Ectodermal cell (in vitro differentiated cells): ENCODE measurements at regions not wholly inside any gene's neighbourhood (a gene's known extent, or its start where the extent isn't known, plus 50 kb on each side); places are given as distances from the start of the nearest gene placed in this dataset.
"Not testable (repeated sequence)": the region's sequence is repeated elsewhere in the genome, so short reads cannot be mapped to it uniquely, and the experiment has no call there.

Source experiments
- H3K27ac ChIP-seq: 2 replicates; pipeline ENCODE4 v1.7.0; 2013; ENCODE audit warnings: mild to moderate bottlenecking, low read depth, low read length; ENCODE audit not compliant: insufficient read depth, poor library complexity, severe bottlenecking
- H3K27me3 ChIP-seq: 2 replicates; pipeline ENCODE4 v1.7.0; 2013; ENCODE audit warnings: mild to moderate bottlenecking, low read length; ENCODE audit not compliant: insufficient read depth, control insufficient read depth, poor library complexity, severe bottlenecking
- H3K36me3 ChIP-seq: one replicate; pipeline ENCODE4 v1.7.0; 2013; ENCODE audit warnings: low read length; ENCODE audit not compliant: control insufficient read depth, insufficient read depth
- H3K4me1 ChIP-seq: one replicate; pipeline ENCODE4 v1.7.0; 2013; ENCODE audit warnings: low read length; ENCODE audit not compliant: control insufficient read depth, insufficient read depth
- H3K4me3 ChIP-seq: 2 replicates; pipeline ENCODE4 v1.7.0; 2013; ENCODE audit warnings: low read depth, low read length, control low read depth; ENCODE audit not compliant: insufficient read depth
- H3K9me3 ChIP-seq: 2 replicates; pipeline ENCODE4 v1.7.0; 2013; ENCODE audit warnings: mild to moderate bottlenecking, low read length, moderate library complexity; ENCODE audit not compliant: control insufficient read depth
- WGBS, 2 experiments: methylation state at CpG; one replicate each; pipeline ENCODE4 v1.1.7; 2013; ENCODE audit warnings: missing lambda C conversion rate in 2 of 2; 5-methylcytosine and 5-hydroxymethylcytosine counted together

- no peaks in the 10 kb centered on the region for H3K27me3 ChIP-seq
- no peak overlapping the region for H3K4me3 ChIP-seq
- no peaks in the 10 kb centered on the region for H3K36me3 ChIP-seq
- H3K4me1 ChIP-seq = no peaks in the 10 kb centered on the region
- H3K9me3 ChIP-seq = no peaks in the 10 kb centered on the region
- 92 to 93% methylated on average over 5 of the region's 5 CpGs for WGBS, 2 experiments
- H3K27ac ChIP-seq = no peak overlapping the region
Measured at GRCh38 chr10:64537928-64538327, 1016.7 kb downstream of the REEP3 start.

- WGBS, 2 experiments = 83 to 94% methylated on average over 3 of the region's 3 CpGs
- H3K27ac ChIP-seq = no peak overlapping the region
- no peaks in the 10 kb centered on the region for H3K36me3 ChIP-seq
- H3K9me3 ChIP-seq = no peaks in the 10 kb centered on the region
- no peak overlapping the region for H3K4me3 ChIP-seq
- no peaks in the 10 kb centered on the region for H3K4me1 ChIP-seq
- no peaks in the 10 kb centered on the region for H3K27me3 ChIP-seq
Measured at GRCh38 chr10:64546073-64546472, 1024.9 kb downstream of the REEP3 start.

DNA sequence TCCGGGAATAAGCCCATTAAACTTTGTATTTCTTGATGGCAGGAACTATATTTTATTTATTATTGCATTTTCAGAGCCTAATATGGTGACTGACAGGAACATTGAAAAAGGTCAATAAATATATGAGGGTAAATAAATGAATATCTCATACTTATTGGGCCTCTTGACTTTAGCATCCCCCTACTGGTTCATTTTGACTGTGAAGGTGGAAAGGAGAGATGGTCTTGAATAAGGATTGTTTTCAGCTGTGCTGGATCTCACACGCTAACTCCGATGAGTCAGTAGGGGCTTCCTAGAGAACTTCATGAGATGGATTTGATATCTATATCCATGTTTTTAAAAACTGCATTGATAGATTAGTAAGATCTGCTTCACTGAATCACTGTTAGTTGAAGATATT lies 1026.0 kb downstream of the REEP3 start:
- Histone ChIP-seq H3K36me3 (no peaks in the 10 kb centered on the region), H3K27ac (no peak overlapping the region), H3K4me3 (no peak overlapping the region), H3K4me1 (no peaks in the 10 kb centered on the region), H3K27me3 (no peaks in the 10 kb centered on the region), H3K9me3 (no peaks in the 10 kb centered on the region)
- WGBS, 2 experiments = 85 to 96% methylated on average over 2 to 3 of the region's 3 CpGs

- Histone ChIP-seq H3K36me3 (no peaks in the 10 kb centered on the region), H3K27me3 (no peaks in the 10 kb centered on the region), H3K9me3 (no peaks in the 10 kb centered on the region), H3K27ac (no peak overlapping the region), H3K4me3 (no peak overlapping the region), H3K4me1 (no peaks in the 10 kb centered on the region)
- WGBS, 2 experiments = 94 to 95% methylated on average over 5 of the region's 5 CpGs
Measured at GRCh38 chr10:64555666-64556065, 1034.5 kb downstream of the REEP3 start.

DNA sequence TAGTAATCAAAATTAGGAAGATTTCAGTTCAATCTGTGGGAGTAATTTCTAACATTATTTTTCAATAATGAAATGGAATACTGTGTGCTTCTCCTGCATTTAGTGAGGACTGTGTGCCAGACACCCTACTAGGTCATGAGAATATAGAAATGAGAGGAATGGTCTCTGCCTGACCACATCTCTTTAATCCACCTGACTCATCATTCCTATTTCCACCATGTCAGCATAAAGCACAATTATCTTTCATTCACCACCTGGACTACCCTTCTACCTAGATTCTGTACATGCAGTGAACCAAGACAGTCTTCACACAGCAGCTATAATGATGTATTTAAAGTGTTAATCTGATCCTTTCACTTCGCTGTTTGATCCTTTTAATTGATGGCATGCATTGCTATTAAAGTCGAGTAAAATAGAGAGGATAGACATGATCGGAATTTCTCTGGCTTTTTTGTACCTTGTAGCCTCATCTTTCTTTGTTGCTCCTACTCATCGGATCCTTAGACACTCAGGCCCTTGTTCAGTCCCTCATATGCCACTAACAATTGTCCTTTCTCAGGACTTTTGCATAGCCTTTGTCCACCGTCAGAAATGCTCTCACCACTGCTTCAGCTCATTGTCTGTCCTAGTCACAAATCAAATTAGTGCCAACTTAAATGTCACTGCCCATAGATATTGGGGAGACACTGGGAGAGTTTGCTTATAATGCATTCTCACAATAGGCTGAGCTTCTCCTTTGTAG lies 1037.1 kb downstream of the REEP3 start:
- H3K36me3 ChIP-seq = no peaks in the 10 kb centered on the region
- no peaks in the 10 kb centered on the region for H3K9me3 ChIP-seq
- no peak overlapping the region for H3K27ac ChIP-seq
- 84% methylated on average over 5 of the region's 5 CpGs for WGBS, 2 experiments
- no peaks in the 10 kb centered on the region for H3K27me3 ChIP-seq
- no peaks in the 10 kb centered on the region for H3K4me1 ChIP-seq
- no peak overlapping the region for H3K4me3 ChIP-seq

DNA sequence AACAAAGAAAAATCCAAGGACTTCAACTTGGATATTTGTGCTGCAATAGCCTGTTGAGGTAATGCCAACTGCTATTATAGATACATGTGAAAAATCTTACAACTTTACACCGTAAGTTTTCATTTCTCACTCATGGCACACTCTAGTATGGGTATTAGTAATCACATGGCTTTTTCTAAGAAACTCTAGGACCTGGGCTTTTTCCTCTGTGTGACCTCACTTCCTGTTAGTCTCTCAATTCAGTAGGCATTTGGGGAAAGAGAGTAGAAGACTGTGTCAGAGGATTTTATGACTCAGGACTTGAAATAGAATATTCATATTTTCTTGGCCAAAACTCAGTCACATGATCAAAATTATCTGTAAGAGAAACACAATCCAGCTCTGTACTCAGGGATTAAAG lies 1049.9 kb downstream of the REEP3 start:
- no peaks in the 10 kb centered on the region for H3K4me1 ChIP-seq
- H3K27ac ChIP-seq = no peak overlapping the region
- no peaks in the 10 kb centered on the region for H3K27me3 ChIP-seq
- H3K9me3 ChIP-seq = no peaks in the 10 kb centered on the region
- 91% methylated on average over 1 of the region's 1 CpG; no CpG with 5 or more reads in 1 of the 2 experiments for WGBS, 2 experiments
- no peak overlapping the region for H3K4me3 ChIP-seq
- no peaks in the 10 kb centered on the region for H3K36me3 ChIP-seq

DNA sequence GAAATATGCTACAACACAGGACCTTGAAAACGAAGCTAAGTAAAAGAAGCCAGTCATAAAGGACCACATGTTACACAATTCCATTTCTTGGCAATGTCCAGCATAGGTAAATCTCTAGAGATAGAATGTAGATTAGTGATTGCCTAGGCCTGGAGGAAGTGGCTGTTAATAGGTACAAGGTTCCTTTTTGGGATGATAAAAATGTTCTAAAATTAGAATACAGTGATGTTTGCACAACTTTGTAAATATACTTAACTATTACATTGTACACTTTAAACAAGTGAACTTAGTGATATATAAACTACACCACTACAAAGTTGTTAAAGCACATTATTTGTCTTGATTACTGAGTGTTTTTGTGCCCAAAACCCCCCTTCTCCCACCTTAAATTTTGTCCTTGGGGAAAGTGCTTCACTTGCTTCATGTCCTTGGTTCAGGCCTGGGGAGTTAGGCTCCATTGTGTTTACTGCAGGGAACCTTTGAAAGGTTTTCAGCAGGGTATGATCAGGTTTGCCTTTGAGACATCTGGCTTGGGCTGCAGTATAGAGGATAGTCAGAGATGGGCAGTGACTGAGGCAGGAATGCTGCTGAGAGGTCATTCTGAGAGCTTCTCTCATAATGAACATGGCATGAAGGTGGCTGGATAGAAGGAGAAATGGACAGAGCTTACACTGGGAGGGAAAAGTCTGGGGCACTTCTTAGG lies 1052.6 kb downstream of the REEP3 start:
- H3K27ac ChIP-seq = no peak overlapping the region

GRCh38 chr10:64574371-64574770 lies 1053.2 kb downstream of the REEP3 start:
- Histone ChIP-seq H3K4me3 (no peak overlapping the region), H3K27ac (no peak overlapping the region), H3K27me3 (no peaks in the 10 kb centered on the region), H3K9me3 (no peaks in the 10 kb centered on the region), H3K36me3 (no peaks in the 10 kb centered on the region), H3K4me1 (no peaks in the 10 kb centered on the region)
- WGBS, 2 experiments = 92 to 93% methylated on average over 2 of the region's 2 CpGs

More for the DNA sequence above, 1052.6 kb downstream of the REEP3 start:
- Histone ChIP-seq H3K36me3 (no peaks in the 10 kb centered on the region), H3K4me1 (no peaks in the 10 kb centered on the region), H3K4me3 (no peak overlapping the region), H3K9me3 (no peaks in the 10 kb centered on the region), H3K27me3 (no peaks in the 10 kb centered on the region)
- WGBS, 2 experiments = 89 to 90% methylated on average over 1 of the region's 1 CpG

DNA sequence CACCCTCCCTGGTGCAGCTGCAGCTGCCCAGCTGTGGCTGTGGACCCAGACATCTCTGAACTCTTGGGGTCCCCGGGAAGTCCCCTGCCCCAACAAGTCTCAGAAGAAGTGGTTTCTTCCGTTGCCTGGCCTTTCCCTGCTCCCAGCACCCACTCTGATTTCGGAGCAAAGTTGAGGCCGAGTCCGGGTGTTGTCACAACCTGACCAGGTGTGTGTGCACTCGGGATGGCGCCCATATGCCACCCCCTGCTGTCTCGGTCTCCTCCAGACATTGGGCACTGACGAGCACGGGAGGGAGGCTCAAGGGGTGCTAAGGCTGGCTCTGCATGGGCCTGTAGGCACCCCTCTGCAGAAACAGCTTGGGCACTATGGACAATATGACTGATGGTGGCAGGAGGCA lies 1055.3 kb downstream of the REEP3 start:
- Histone ChIP-seq H3K27ac (no peak overlapping the region), H3K36me3 (no peaks in the 10 kb centered on the region), H3K4me1 (no peaks in the 10 kb centered on the region), H3K27me3 (no peaks in the 10 kb centered on the region), H3K9me3 (no peaks in the 10 kb centered on the region), H3K4me3 (no peak overlapping the region)
- WGBS, 2 experiments = 93 to 95% methylated on average over 10 of the region's 10 CpGs

DNA sequence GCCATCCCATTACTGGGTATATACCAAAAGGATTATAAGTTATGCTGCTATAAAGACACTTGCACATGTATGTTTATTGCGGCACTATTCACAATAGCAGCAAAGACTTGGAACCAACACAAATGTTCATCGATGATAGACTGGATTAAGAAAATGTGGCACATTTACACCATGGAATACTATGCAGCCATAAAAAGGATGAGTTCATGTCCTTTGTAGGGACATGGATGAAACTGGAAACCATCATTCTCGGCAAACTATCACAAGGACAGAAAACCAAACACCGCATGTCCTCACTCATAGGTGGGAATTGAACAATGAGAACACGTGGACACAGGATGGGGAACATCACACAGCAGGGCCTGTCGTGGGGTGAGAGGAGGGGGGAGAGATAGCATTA lies 1057.6 kb downstream of the REEP3 start:
- not testable (repeated sequence) for H3K27ac ChIP-seq

More for the DNA sequence above, 1057.6 kb downstream of the REEP3 start:
- H3K27me3 ChIP-seq, H3K36me3 ChIP-seq, H3K9me3 ChIP-seq, H3K4me3 ChIP-seq, H3K4me1 ChIP-seq: not testable (repeated sequence)
- WGBS, 2 experiments = 92 to 96% methylated on average over 6 of the region's 6 CpGs
